ENCODE measurements at regions not wholly inside any gene's neighbourhood (a gene's known extent, or its start where the extent isn't known, plus 50 kb on each side); places are given as distances from the start of the nearest gene placed in this dataset.
"Not testable (repeated sequence)": the region's sequence is repeated elsewhere in the genome, so short reads cannot be mapped to it uniquely, and the experiment has no call there.

DNA sequence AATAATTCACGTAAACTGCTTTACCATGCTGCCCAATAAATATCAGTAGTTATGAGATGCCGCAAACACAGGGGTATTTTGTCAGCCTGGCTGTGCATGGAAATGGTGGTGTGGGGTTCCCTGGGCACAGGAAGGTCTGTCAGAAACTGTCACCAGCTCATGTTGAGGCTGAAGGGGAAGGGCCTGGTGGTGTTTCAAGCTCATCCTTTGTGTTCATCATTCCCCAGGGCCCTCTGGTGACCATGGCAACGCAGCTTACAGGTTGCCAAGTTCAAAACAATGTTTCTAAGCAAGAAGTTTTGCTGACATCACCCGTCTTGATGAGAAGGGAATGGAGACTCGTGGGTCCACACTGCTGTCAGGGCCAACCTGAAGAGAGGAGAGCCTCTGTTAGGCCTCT, 348.9 kb upstream of the C16orf82 start:
- DNase-seq (ENCODE audit: low spot score), result no peak

GRCh38 chr16:26721290-26721689, 345.4 kb upstream of the C16orf82 start:
- DNase-seq (ENCODE audit: low spot score), result no peak

DNA sequence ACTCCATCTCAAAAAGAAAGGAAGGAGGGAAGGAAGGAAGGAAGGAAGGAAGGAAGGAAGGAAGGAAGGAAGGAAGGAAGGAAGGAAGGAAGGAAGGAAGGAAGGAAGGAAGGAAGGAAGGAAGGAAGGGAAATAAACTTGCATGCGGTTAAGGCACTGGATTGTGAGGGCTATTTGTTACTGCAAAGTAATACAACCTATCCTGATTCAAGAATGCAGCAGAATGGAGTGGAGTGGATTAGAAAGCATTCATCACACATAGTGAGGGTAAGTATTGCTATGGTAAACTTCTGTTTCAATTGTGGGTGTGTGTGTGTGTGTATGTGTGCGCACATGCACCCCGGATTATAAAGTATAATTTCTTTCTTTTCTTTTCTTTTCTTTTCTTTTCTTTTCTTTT, 344.8 kb upstream of the C16orf82 start:
- not testable (repeated sequence) for DNase-seq (ENCODE audit: low spot score)

- DNase-seq (ENCODE audit: low spot score), result no peak
Observed at GRCh38 chr16:26724189-26724588, 342.5 kb upstream of the C16orf82 start.

DNA sequence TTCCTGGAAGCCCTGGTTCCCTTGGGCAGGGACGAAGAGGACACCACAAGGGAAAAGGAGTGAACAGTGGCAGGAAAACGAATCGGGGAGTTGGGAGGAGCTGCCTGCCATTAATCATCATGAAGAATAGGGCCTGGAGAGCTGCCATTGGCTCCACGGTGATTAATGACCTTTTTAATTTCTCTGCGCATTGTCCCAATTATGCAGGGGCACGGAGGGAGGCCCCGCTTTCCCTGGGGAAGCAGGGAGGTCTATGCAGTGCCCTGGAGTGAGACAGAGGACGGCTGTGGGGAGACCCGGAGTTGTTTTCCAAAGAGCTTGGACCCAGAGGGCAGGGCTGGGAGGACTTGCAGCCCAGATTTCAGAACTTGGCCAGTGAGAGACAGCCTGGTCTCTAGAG, 338.9 kb upstream of the C16orf82 start:
- DNase-seq (ENCODE audit: low spot score), result no peak

- DNase-seq (ENCODE audit: low spot score), result no peak
Observed at GRCh38 chr16:26729951-26730541, 336.7 kb upstream of the C16orf82 start.

GRCh38 chr16:26731729-26732128, 335.0 kb upstream of the C16orf82 start:
- no peak for DNase-seq (ENCODE audit: low spot score)

GRCh38 chr16:26733710-26734109, 333.0 kb upstream of the C16orf82 start:
- DNase-seq (ENCODE audit: low spot score), result no peak

GRCh38 chr16:26735521-26735920, 331.2 kb upstream of the C16orf82 start:
- no peak for DNase-seq (ENCODE audit: low spot score)

DNA sequence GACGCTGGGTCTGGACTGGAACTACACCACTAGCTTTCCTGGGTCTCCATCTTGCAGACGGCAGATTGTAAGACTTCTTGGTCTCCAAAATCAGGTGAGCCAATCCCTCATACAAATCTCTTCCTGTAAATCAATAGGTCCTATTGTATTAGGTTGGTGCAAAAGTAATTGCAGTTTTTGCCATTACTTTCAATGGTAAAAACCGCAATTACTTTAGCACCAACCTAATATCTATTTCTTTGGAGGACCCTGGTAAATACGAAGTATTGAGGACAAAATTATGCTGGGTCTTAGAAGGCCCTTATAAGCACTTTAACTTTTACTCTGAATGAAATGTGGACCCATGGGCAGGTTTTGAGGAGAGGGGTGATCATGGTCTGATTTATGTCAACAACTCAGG, 330.6 kb upstream of the C16orf82 start:
- DNase-seq (ENCODE audit: low spot score), result no peak

GRCh38 chr16:26740771-26741170, 326.0 kb upstream of the C16orf82 start:
- no peak for DNase-seq (ENCODE audit: low spot score)

DNA sequence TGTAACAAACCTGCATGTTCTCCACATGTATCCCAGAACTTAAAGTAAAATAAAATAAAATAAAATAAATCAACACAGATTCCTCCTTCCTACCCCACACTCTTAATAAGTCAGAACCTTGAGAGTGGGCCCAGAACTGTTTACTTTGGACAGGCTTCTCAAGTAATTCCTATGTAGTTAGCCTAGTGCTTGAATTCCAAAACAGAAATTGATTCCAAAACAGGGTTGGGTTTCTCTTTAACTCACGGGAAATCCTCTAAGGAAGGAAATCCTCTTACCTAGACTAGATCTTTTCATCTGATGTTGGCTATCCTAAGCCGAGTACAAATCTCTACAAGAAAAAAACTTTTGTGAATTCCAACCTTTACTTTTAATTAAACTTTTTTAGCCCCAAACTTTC, 324.7 kb upstream of the C16orf82 start:
- DNase-seq (ENCODE audit: low spot score), result no peak

GRCh38 chr16:26744430-26744829, 322.3 kb upstream of the C16orf82 start:
- no peak for DNase-seq (ENCODE audit: low spot score)

GRCh38 chr16:26747760-26748159, 319.0 kb upstream of the C16orf82 start:
- DNase-seq (ENCODE audit: low spot score), result no peak

DNA sequence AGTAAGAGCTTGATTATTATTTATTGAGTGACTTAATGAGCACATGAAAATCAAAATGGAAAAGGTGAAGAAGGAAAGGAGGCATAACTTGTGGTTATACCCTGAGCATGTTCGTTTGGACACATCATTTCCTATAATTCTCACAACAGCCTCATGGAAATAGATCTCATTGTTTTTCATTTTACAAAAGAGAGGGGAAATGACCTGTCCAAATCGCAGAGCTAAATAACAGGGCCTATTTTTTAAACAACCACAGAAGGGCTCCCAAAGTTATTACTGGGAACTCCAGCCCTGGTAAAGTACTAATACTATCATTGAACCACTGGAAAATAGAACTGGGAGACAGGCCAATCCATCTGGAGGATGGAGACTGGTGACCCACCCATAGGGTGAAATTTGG, 317.7 kb upstream of the C16orf82 start:
- no peak for DNase-seq (ENCODE audit: low spot score)

- DNase-seq (ENCODE audit: low spot score), result no peak
Observed at GRCh38 chr16:26752166-26752565, 314.6 kb upstream of the C16orf82 start.

DNA sequence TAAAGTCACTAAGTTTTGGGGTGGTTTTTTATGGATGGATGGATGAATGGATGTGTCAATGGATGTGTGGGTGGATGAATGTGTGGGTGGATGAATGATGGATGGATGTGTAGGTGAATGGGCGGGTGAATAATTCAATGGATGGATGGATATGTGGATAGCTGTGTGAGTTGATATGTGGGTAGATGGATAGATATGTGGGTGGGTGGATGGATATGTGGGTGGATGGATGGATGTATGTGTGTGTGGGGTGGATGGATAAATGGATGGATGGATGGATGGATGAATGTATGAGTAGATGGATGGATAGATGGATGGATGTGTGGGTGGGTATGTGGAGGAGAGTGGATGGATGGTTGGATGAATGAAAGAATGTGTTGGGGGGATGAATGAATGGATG, 310.1 kb upstream of the C16orf82 start:
- no peak for DNase-seq (ENCODE audit: low spot score)

- DNase-seq (ENCODE audit: low spot score), result no peak
Observed at GRCh38 chr16:26762594-26762993, 304.1 kb upstream of the C16orf82 start.

DNA sequence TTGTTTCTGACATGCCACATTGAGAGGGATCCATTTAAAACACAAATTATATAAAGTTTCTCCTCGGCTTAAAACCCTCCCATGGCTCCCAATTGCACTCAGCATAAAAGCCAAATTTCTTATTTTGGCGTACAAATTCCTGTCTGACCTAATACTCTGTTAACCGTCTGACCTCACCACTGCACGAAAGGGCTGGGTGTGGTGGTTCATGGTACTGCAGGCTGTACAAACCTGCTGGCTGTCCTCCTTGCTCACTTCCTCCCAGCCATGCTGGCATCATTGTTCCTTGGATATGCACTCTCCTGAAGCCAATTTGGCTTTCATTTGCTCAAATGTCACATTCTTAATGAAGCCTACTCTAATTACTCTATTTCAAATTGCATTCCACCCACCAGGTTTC, 301.6 kb upstream of the C16orf82 start:
- DNase-seq (ENCODE audit: low spot score), result peak; percentile 11

DNA sequence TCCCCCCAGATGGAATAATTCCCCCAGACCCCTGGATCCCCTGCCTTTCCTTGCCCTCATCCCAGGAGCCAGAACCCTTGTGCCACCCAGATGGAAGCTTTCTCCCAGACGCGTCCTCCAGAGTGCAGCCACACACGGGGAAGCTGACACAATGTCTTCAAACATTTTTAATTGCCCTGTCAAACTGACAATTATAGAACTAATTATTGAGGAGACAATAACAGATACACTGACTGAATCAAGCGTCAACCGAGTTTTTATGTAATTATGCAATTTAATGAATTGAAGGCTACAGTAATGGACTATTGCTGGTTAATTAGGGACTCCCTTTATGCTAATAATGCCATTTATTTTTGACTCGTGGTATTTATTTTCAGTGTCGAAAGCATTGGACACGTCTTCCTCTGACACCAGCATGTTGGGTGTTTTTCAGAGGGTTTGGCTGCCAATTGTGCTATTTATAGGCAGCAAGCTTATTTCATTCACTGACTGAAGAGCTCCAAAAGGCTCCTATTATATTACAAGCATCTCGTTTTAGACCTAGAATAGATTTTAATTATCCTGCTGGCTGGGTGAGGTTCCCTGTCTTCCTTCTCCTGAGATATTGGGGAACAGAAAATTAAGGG, 298.2 kb upstream of the C16orf82 start:
- no peak for DNase-seq (ENCODE audit: low spot score)

DNA sequence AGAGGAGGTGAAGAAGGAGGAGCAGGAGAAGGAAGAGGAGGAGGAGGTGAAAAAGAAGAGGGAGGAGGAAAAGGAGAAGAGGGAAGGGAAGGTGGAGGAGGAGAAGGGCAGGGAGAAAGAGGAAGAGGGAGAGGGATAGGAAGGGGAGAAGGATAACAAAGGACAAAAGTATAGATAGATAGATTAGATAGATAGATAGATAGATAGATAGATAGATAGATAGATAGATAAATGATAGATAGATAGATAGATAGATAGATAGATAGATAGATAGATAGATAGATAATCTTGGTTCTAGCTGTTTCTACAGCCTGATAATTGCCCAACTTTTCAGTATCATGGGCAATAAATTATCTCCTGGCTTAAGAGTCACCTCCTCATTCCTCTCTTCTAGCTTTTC, 296.2 kb upstream of the C16orf82 start:
- DNase-seq (ENCODE audit: low spot score), result no peak

DNA sequence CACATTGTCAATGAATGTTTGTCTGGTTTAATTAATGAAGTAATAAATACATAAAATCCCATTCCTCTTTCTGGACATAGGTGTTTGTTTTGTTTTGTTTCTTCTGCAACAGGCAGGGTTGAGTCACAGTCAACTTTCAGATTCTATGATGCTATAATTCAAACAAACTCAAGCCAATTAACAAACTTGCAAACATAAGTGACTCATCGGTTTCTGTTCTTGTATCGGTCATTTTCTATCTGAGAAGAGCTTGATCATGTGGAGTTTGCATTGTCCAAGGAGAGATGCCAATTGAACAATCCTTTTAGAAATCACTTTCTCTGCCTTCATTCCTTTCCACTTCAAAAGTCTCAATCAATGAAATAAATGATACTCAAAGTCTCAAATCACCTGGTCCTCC, 294.2 kb upstream of the C16orf82 start:
- DNase-seq (ENCODE audit: low spot score), result no peak

DNA sequence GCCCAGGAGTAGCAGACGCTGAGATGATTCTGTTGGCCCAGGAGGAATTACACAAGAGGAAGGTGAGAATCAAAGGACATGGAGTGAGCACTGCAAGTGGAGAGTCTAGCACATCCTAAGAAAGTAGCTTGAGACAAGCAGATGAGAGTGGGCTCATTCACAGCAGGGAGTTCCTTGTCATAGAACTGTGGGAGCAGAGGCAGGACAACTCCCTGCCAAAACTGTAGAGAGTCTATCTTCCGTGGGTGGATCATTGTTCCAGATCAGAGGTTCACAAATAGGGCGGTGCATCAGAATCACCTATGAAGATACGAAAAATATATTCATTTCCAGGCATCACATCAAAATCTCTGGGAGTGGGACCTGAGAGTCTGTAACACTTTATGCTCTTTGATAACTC, 288.9 kb upstream of the C16orf82 start:
- DNase-seq (ENCODE audit: low spot score), result no peak

GRCh38 chr16:26787924-26788323, 278.8 kb upstream of the C16orf82 start:
- peak; percentile 36 for DNase-seq (ENCODE audit: low spot score)
